ENCODE measurements at regions not wholly inside any gene's neighbourhood (a gene's known extent, or its start where the extent isn't known, plus 50 kb on each side); places are given as distances from the start of the nearest gene placed in this dataset.
A peak's percentile ranks its signal among the peaks of the same experiment; 100 is the strongest.

GRCh38 chr10:121007264-121007663 lies 156.1 kb downstream of the WDR11 start:
- Histone ChIP-seq H3K36me3 (ENCODE audit: control insufficient read depth in 2 of 2, extremely low read depth in 1 of 2, insufficient read depth in 2 of 2, low read length in 2 of 2) (no peaks in the 10 kb centered on the region), H4K20me1 (ENCODE audit: control insufficient read depth, extremely low read depth, insufficient read depth, low read length) (no peaks in the 10 kb centered on the region), H3K79me2 (ENCODE audit: control insufficient read depth, insufficient read depth, low read length) (no peaks in the 10 kb centered on the region), H3K4me3 (ENCODE audit: control insufficient read depth in 2 of 3, extremely low read depth in 1 of 3, insufficient read depth in 2 of 3, low read depth in 1 of 3, low read length in 3 of 3) (no peak overlapping the region), H3K27me3 (ENCODE audit: control insufficient read depth, extremely low read depth, insufficient read depth, low read length) (no peaks in the 10 kb centered on the region), H3K9ac (ENCODE audit: control insufficient read depth, extremely low read depth, insufficient read depth, low read length) (no peak overlapping the region), H3K4me1 (ENCODE audit: control insufficient read depth, extremely low read depth, insufficient read depth, low read length) (peaks cover 14% of the 10 kb centered on the region), H3K4me2 (ENCODE audit: control insufficient read depth, extremely low read depth, insufficient read depth, low read depth, low read length) (no peak overlapping the region), H3K27ac (ENCODE audit: control insufficient read depth, insufficient read depth, low read length) (no peak overlapping the region), H2AFZ (ENCODE audit: control insufficient read depth, low read length) (no peak overlapping the region), H3K9me1 (ENCODE audit: control insufficient read depth, extremely low read depth, insufficient read depth, low read length) (no peaks in the 10 kb centered on the region), H3K9me3 (ENCODE audit: control insufficient read depth, low read depth, low read length) (no peaks in the 10 kb centered on the region)
- TF ChIP-seq CTCF (optimal IDR thresholded peaks at IDR 0.05 in 1 of 3, IDR thresholded peaks at IDR 0.05 in 1 of 3, conservative IDR thresholded peaks at IDR 0.05 in 1 of 3; ENCODE audit: extremely low read depth in 1 of 3, insufficient read depth in 2 of 3, low read length in 3 of 3) (no peak), EZH2 (IDR thresholded peaks at IDR 0.05; ENCODE audit: low read length) (no peak)
- dilution Hi-C loops (cut with MboI; ENCODE audit: extremely low pct_ligation_motif_present, low sequenced_read_pairs), result no loop called here
- DNase-seq (ENCODE audit: low read depth, low spot score) (peak; percentile 28), FAIRE-seq (no peak)

- dilution Hi-C loops (cut with MboI; ENCODE audit: extremely low pct_ligation_motif_present, low sequenced_read_pairs), result no loop called here
- Histone ChIP-seq H3K9ac (ENCODE audit: control insufficient read depth, extremely low read depth, insufficient read depth, low read length) (no peak overlapping the region), H3K4me3 (ENCODE audit: control insufficient read depth in 2 of 3, extremely low read depth in 1 of 3, insufficient read depth in 2 of 3, low read depth in 1 of 3, low read length in 3 of 3) (no peak overlapping the region), H2AFZ (ENCODE audit: control insufficient read depth, low read length) (no peak overlapping the region), H3K4me1 (ENCODE audit: control insufficient read depth, extremely low read depth, insufficient read depth, low read length) (peaks cover 4% of the 10 kb centered on the region), H3K4me2 (ENCODE audit: control insufficient read depth, extremely low read depth, insufficient read depth, low read depth, low read length) (no peak overlapping the region), H4K20me1 (ENCODE audit: control insufficient read depth, extremely low read depth, insufficient read depth, low read length) (no peaks in the 10 kb centered on the region), H3K9me3 (ENCODE audit: control insufficient read depth, low read depth, low read length) (no peaks in the 10 kb centered on the region), H3K79me2 (ENCODE audit: control insufficient read depth, insufficient read depth, low read length) (no peaks in the 10 kb centered on the region), H3K9me1 (ENCODE audit: control insufficient read depth, extremely low read depth, insufficient read depth, low read length) (no peaks in the 10 kb centered on the region), H3K27me3 (ENCODE audit: control insufficient read depth, extremely low read depth, insufficient read depth, low read length) (no peaks in the 10 kb centered on the region), H3K27ac (ENCODE audit: control insufficient read depth, insufficient read depth, low read length) (no peak overlapping the region), H3K36me3 (ENCODE audit: control insufficient read depth in 2 of 2, extremely low read depth in 1 of 2, insufficient read depth in 2 of 2, low read length in 2 of 2) (no peaks in the 10 kb centered on the region)
- FAIRE-seq (no peak), DNase-seq (ENCODE audit: low read depth, low spot score) (no peak)
- TF ChIP-seq CTCF (optimal IDR thresholded peaks at IDR 0.05 in 1 of 3, IDR thresholded peaks at IDR 0.05 in 1 of 3, conservative IDR thresholded peaks at IDR 0.05 in 1 of 3; ENCODE audit: extremely low read depth in 1 of 3, insufficient read depth in 2 of 3, low read length in 3 of 3) (no peak), EZH2 (IDR thresholded peaks at IDR 0.05; ENCODE audit: low read length) (no peak)
Measured at GRCh38 chr10:121015916-121016315, 164.8 kb downstream of the WDR11 start.
